ENCODE measurements at regions not wholly inside any gene's neighbourhood (a gene's known extent, or its start where the extent isn't known, plus 50 kb on each side); places are given as distances from the start of the nearest gene placed in this dataset.
A peak's percentile ranks its signal among the peaks of the same experiment; 100 is the strongest.

DNA sequence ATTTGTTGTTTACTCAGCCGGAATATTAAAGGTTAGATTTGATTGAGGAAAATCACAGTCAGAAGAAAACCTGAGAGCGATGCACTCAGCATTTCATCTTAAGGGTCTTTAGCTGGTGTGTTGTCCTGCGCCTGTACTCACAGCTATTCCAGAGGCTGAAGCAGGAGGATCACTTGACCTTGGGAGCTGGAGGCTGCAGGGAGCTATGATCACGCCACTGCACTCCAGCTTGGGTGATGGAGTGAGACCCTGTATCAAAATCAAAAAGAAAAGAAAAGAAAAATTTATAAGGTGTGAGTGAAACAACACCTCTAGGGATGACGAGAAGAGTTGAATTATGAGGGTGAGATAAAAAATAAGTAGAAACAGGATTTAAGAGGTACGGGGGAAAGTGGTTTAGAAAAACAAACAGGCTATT is 165.0 kb downstream of the TRIM27 start:
- peak overlapping the region; percentile 7 for H3K4me3 Mint-ChIP-seq (ENCODE audit: unreplicated experiment)
- no peak for DNase-seq
- H3K4me1 Mint-ChIP-seq (ENCODE audit: low read depth, unreplicated experiment): no peaks in the 10 kb centered on the region
- H3K27me3 Mint-ChIP-seq (ENCODE audit: unreplicated experiment): peaks cover 20% of the 10 kb centered on the region
- H3K36me3 Mint-ChIP-seq (ENCODE audit: unreplicated experiment): peaks cover 5% of the 10 kb centered on the region
- TF ChIP-seq CTCF (IDR thresholded peaks at IDR 0.05; ENCODE audit: partially characterized antibody, unreplicated experiment): no peak
- no peak overlapping the region for H3K27ac Mint-ChIP-seq (ENCODE audit: unreplicated experiment)
- H3K9me3 Mint-ChIP-seq (ENCODE audit: unreplicated experiment): peaks cover 9% of the 10 kb centered on the region

GRCh38 chr6:28764014-28764723 is 159.6 kb downstream of the TRIM27 start:
- DNase-seq: no peak
- TF ChIP-seq CTCF (IDR thresholded peaks at IDR 0.05; ENCODE audit: partially characterized antibody, unreplicated experiment): no peak
- H3K4me3 Mint-ChIP-seq (ENCODE audit: unreplicated experiment): no peak overlapping the region
- peaks cover 10% of the 10 kb centered on the region for H3K9me3 Mint-ChIP-seq (ENCODE audit: unreplicated experiment)
- peaks cover 5% of the 10 kb centered on the region for H3K36me3 Mint-ChIP-seq (ENCODE audit: unreplicated experiment)
- H3K27ac Mint-ChIP-seq (ENCODE audit: unreplicated experiment): no peak overlapping the region
- H3K4me1 Mint-ChIP-seq (ENCODE audit: low read depth, unreplicated experiment): no peaks in the 10 kb centered on the region
- peaks cover 39% of the 10 kb centered on the region for H3K27me3 Mint-ChIP-seq (ENCODE audit: unreplicated experiment)

GRCh38 chr6:28764761-28765282 is 159.0 kb downstream of the TRIM27 start:
- no peaks in the 10 kb centered on the region for H3K4me1 Mint-ChIP-seq (ENCODE audit: low read depth, unreplicated experiment)
- H3K9me3 Mint-ChIP-seq (ENCODE audit: unreplicated experiment): peaks cover 10% of the 10 kb centered on the region
- peak overlapping the region; percentile 39 for H3K4me3 Mint-ChIP-seq (ENCODE audit: unreplicated experiment)
- H3K27me3 Mint-ChIP-seq (ENCODE audit: unreplicated experiment): peaks cover 43% of the 10 kb centered on the region
- no peak for TF ChIP-seq CTCF (IDR thresholded peaks at IDR 0.05; ENCODE audit: partially characterized antibody, unreplicated experiment)
- peaks cover 5% of the 10 kb centered on the region for H3K36me3 Mint-ChIP-seq (ENCODE audit: unreplicated experiment)
- no peak overlapping the region for H3K27ac Mint-ChIP-seq (ENCODE audit: unreplicated experiment)
- no peak for DNase-seq

DNA sequence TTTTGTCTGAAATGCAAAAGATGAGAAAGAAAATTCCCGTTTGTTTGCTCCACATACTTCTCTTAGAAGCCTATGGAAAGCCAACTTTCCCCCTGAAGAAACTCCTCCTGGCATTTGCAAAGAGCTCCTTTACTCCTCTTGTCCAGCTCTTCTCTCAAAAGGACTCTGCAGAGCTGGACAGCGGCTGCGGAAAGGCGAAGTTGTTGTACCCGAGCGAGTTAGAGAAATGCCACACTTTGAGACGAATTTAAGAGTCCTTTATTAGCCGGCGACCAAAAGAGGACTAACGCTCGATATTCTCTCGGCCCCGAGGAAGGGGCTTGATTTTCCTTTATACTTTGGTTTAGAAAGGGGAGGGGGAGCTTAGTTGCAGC is 157.8 kb downstream of the TRIM27 start:
- Mint-ChIP-seq H3K4me1 (ENCODE audit: low read depth, unreplicated experiment) (no peaks in the 10 kb centered on the region), H3K36me3 (ENCODE audit: unreplicated experiment) (peaks cover 5% of the 10 kb centered on the region), H3K27me3 (ENCODE audit: unreplicated experiment) (peaks cover 46% of the 10 kb centered on the region), H3K9me3 (ENCODE audit: unreplicated experiment) (peaks cover 8% of the 10 kb centered on the region), H3K4me3 (ENCODE audit: unreplicated experiment) (peak overlapping the region; percentile 39), H3K27ac (ENCODE audit: unreplicated experiment) (no peak overlapping the region)
- DNase-seq: no peak
- no peak for TF ChIP-seq CTCF (IDR thresholded peaks at IDR 0.05; ENCODE audit: partially characterized antibody, unreplicated experiment)

GRCh38 chr6:28766426-28766825 is 157.4 kb downstream of the TRIM27 start:
- Mint-ChIP-seq H3K27ac (ENCODE audit: unreplicated experiment) (no peak overlapping the region), H3K9me3 (ENCODE audit: unreplicated experiment) (peaks cover 8% of the 10 kb centered on the region), H3K36me3 (ENCODE audit: unreplicated experiment) (peaks cover 5% of the 10 kb centered on the region), H3K4me3 (ENCODE audit: unreplicated experiment) (no peak overlapping the region), H3K27me3 (ENCODE audit: unreplicated experiment) (peaks cover 49% of the 10 kb centered on the region), H3K4me1 (ENCODE audit: low read depth, unreplicated experiment) (no peaks in the 10 kb centered on the region)
- no peak for TF ChIP-seq CTCF (IDR thresholded peaks at IDR 0.05; ENCODE audit: partially characterized antibody, unreplicated experiment)
- no peak for DNase-seq

Measured in glutamatergic neuron (in vitro differentiated cells).